ENCODE measurements at regions not wholly inside any gene's neighbourhood (a gene's known extent, or its start where the extent isn't known, plus 50 kb on each side); places are given as distances from the start of the nearest gene placed in this dataset.

DNA sequence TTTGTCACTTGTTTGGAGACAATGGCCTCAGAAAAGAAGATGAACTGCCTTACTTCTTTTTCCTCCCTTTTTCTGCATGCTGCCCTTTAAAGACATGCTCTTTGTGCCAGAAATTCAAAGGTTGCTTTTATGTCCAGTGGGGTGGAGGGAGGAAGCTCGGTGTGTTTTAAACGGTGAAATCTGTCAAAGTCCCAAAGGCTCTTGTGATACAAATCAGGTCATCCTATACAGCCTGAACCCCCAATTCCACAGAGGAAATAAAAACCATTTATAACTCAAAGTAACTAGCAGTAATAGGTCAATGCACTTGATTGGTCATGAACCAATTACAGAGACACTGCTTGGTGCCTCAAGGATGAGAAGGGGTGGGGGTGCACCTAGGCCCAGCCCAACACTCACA, 339.3 kb upstream of the F9 start:
- TF ChIP-seq, protein P1, sequence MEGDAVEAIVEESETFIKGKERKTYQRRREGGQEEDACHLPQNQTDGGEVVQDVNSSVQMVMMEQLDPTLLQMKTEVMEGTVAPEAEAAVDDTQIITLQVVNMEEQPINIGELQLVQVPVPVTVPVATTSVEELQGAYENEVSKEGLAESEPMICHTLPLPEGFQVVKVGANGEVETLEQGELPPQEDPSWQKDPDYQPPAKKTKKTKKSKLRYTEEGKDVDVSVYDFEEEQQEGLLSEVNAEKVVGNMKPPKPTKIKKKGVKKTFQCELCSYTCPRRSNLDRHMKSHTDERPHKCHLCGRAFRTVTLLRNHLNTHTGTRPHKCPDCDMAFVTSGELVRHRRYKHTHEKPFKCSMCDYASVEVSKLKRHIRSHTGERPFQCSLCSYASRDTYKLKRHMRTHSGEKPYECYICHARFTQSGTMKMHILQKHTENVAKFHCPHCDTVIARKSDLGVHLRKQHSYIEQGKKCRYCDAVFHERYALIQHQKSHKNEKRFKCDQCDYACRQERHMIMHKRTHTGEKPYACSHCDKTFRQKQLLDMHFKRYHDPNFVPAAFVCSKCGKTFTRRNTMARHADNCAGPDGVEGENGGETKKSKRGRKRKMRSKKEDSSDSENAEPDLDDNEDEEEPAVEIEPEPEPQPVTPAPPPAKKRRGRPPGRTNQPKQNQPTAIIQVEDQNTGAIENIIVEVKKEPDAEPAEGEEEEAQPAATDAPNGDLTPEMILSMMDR (IDR thresholded peaks at IDR 0.05) = no peak
- TF ChIP-seq POLR2AphosphoS5 (IDR thresholded peaks at IDR 0.05) (no peak), POLR2A (IDR thresholded peaks at IDR 0.05) (no peak)

Data from breast epithelium (tissue), 3 donors.